ENCODE measurements at regions not wholly inside any gene's neighbourhood (a gene's known extent, or its start where the extent isn't known, plus 50 kb on each side); places are given as distances from the start of the nearest gene placed in this dataset.
"Not testable (repeated sequence)": the region's sequence is repeated elsewhere in the genome, so short reads cannot be mapped to it uniquely, and the experiment has no call there.

- DNase-seq: no peak
Observed at GRCh38 chr5:110872963-110873362, 134.2 kb downstream of the SLC25A46 start.

GRCh38 chr5:110873773-110874437 lies 135.1 kb downstream of the SLC25A46 start:
- no peak for DNase-seq

- DNase-seq: not testable (repeated sequence)
Observed at GRCh38 chr5:110875115-110875514, 136.3 kb downstream of the SLC25A46 start.

GRCh38 chr5:110878115-110878514 lies 139.3 kb downstream of the SLC25A46 start:
- DNase-seq: no peak

GRCh38 chr5:110879675-110880074 lies 140.9 kb downstream of the SLC25A46 start:
- DNase-seq: no peak

GRCh38 chr5:110880413-110880812 lies 141.6 kb downstream of the SLC25A46 start:
- no peak for DNase-seq

GRCh38 chr5:110884005-110884404 lies 145.2 kb downstream of the SLC25A46 start:
- no peak for DNase-seq

- not testable (repeated sequence) for DNase-seq
Observed at GRCh38 chr5:110887170-110887569, 148.4 kb downstream of the SLC25A46 start.

GRCh38 chr5:110893854-110894483 lies 155.2 kb downstream of the SLC25A46 start:
- not testable (repeated sequence) for DNase-seq

- no peak for DNase-seq
Observed at GRCh38 chr5:110894805-110895204, 156.0 kb downstream of the SLC25A46 start.

- no peak for DNase-seq
Observed at GRCh38 chr5:110896901-110897300, 158.1 kb downstream of the SLC25A46 start.

- DNase-seq: no peak
Observed at GRCh38 chr5:110899566-110900412, 161.0 kb downstream of the SLC25A46 start.

GRCh38 chr5:110900829-110901228 lies 162.0 kb downstream of the SLC25A46 start:
- DNase-seq: no peak

GRCh38 chr5:110903966-110904365 lies 165.2 kb downstream of the SLC25A46 start:
- DNase-seq: no peak

GRCh38 chr5:110908848-110909247 lies 162.7 kb upstream of the TSLP start:
- no peak for DNase-seq

- no peak for DNase-seq
Observed at GRCh38 chr5:110909415-110909814, 162.1 kb upstream of the TSLP start.

GRCh38 chr5:110909950-110910349 lies 161.6 kb upstream of the TSLP start:
- DNase-seq: no peak

- no peak for DNase-seq
Observed at GRCh38 chr5:110913221-110913620, 158.3 kb upstream of the TSLP start.

- no peak for DNase-seq
Observed at GRCh38 chr5:110916381-110917049, 155.0 kb upstream of the TSLP start.

GRCh38 chr5:110917161-110917875 lies 154.2 kb upstream of the TSLP start:
- no peak for DNase-seq

GRCh38 chr5:110918683-110919082 lies 152.8 kb upstream of the TSLP start:
- no peak for DNase-seq

- no peak for DNase-seq
Observed at GRCh38 chr5:110923971-110924370, 147.5 kb upstream of the TSLP start.

GRCh38 chr5:110925398-110925797 lies 146.1 kb upstream of the TSLP start:
- DNase-seq: no peak

Measured in GF-D8 (cell line).